ENCODE measurements at regions not wholly inside any gene's neighbourhood (a gene's known extent, or its start where the extent isn't known, plus 50 kb on each side); places are given as distances from the start of the nearest gene placed in this dataset.

DNA sequence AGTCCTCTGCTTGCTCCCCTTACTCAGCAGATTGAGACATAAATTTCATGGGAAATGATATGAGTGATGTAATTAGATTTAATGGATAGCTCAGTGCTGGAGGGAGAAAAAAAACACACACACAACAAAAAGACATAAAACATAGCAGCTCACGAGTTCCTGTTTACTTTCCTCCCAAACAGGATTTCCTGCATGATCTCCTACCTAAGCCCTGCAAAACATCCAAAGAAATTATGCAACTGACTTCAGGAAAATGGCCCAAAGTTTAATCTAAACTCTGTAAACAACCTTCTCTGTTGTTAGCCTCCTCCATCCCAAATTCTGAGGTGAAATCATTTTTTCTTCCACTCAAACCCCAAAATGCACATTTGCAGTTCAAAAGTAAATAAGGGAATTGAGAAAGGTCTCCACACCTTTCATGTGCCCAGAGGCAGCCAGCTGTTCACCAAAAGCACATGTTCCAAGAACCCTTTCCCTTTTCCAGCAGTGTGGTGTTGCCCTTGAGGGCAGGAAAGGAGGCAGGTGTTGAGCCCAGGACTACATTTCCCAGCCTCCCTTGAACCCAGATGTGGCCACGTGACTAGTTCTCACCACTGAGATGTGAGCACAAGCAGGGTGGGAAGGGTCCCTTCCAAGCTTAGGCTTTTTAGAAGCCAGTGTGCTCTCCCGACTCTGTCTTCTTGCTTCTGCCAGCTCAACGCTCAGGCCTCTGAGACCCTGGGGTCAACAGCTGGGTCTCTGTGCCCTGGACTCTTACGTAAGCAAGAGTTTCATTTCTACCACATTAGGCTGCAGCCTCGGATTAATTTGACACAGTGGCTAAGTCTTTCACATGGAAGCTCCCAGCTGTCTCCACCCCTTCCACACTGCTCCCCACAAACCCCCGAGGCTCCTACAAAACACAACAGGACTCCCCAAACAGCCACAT lies 301.2 kb downstream of the CTTN start:
- FAIRE-seq: no peak
- DNase-seq (ENCODE audit: low spot score): no peak

DNA sequence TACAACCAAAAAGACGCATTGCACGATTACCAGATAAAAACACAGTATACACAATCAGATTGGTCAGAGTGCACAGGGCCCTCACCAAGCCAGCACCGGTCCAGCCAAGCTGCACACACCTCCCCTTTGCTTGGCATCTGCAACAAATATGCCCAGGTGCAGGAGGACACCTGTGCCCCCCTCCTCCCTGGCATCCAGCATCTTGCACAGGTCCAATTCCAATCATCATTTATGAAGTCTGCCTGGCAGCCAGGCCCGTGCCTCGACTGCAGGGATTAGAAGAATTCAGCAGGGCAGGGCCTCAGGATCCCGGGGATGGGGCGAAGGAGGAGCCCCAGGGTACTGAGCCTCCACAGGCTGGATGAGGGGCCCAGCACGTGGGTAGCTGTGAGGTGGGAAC lies 302.1 kb downstream of the CTTN start:
- no peak for FAIRE-seq
- DNase-seq (ENCODE audit: low spot score): no peak

- no peak for DNase-seq (ENCODE audit: low spot score)
- no peak for FAIRE-seq
Measured at GRCh38 chr11:70700871-70701270, 302.5 kb downstream of the CTTN start.

GRCh38 chr11:70702040-70702648 lies 303.8 kb downstream of the CTTN start:
- no peak for FAIRE-seq
- no peak for DNase-seq (ENCODE audit: low spot score)

GRCh38 chr11:70703141-70704064 lies 305.1 kb downstream of the CTTN start:
- no peak for FAIRE-seq
- no peak for DNase-seq (ENCODE audit: low spot score)

DNA sequence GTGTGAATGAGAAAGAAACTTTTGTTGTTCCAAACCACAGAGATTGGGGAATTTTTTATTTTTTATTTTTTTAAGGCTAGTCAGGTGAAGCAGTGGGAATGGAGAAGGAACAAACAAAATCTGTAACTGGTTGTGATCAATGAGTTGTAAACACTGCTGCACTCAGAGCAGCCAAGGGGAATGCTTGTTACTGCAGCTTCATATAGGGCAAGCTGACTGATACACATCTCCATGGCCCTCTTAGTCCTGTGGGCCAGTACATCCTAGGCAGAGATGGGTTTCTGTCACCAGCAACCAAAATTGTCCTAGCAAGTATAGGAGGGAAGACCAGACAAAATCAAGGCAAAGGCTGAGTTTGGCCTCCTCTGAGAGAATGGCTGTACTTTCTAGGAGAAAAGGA lies 306.8 kb downstream of the CTTN start:
- FAIRE-seq (no peak), DNase-seq (ENCODE audit: low spot score) (no peak)

DNA sequence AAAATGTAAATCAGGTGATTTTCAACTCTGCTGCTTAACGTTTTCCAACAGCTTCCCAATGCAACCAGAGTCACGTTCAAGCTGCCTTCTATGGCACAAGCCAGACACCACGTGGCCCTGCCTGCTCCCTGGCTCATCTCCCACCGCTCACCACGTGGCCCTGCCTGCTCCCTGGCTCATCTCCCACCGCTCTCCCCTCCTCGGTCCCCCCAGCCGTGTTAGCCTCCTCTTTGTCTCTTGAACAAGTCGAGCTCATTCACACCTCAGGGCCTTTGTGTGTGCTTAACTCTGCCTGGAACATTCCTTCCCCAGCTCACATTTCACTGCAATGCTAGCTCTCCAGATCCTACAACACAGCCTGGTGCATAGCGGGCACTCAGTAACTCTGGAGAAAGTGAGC lies 307.6 kb downstream of the CTTN start:
- no peak for DNase-seq (ENCODE audit: low spot score)
- no peak for FAIRE-seq

GRCh38 chr11:70707821-70708220 lies 309.5 kb downstream of the CTTN start:
- no peak for DNase-seq (ENCODE audit: low spot score)
- FAIRE-seq: no peak

DNA sequence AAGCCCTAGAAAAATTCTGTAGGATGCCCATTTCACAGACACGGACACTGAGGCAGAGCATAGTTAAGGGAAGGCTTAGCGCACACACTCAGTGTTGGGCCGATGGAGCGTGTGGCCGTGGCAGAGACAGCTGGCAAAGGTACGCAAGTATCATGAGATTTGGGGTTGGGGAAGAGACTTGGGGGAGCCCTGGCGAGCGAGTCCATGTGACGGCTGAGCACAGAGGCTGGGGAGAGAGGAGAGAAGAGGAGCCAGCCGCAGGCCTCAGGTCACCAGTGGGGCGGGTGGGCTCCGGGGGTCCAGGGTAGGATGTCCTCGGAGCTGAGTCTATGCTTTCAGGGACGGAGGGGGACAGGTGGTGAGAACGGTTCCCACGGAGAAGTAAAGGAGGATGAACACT lies 311.3 kb downstream of the CTTN start:
- FAIRE-seq: no peak
- no peak for DNase-seq (ENCODE audit: low spot score)

DNA sequence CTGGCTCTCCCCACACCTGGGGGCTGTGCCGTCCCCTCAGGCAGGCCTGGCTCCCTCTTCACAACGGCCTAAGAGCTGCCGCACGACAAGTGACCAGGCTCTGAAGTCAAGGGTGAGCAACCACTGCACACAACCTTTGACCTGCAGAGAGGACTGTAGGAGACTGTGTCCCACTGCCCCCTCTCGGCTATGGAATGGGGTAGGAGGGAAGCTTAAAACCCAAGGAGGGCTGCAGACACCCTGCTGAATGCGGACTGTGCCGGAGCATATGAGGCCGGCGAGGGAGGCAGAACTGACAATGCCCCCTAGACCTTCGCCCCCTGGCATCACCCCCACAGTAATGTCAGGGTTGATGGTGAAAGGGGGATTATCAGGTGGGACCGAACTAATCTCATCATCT lies 311.9 kb downstream of the CTTN start:
- DNase-seq (ENCODE audit: low spot score): no peak
- FAIRE-seq: no peak

DNA sequence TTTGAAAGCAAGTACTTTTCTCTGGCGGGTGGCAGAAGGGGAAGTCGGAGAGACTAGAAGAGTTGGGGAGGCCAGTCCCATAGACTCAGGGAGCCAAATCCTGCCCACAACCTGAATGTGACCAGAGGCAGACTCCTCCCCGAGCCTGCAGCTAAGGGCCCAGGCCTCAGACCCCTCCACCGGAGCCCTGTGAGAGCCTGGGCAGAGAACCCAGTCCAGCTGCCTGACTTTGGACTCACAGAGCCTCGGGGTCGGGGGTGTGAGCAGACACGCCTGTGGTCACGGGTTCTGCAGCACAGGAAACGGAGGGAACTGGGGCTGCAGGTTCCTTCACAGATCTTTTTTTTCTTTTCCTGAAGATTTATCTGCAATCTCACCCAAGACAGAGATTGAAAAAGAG lies 312.3 kb downstream of the CTTN start:
- DNase-seq (ENCODE audit: low spot score) (no peak), FAIRE-seq (no peak)

DNA sequence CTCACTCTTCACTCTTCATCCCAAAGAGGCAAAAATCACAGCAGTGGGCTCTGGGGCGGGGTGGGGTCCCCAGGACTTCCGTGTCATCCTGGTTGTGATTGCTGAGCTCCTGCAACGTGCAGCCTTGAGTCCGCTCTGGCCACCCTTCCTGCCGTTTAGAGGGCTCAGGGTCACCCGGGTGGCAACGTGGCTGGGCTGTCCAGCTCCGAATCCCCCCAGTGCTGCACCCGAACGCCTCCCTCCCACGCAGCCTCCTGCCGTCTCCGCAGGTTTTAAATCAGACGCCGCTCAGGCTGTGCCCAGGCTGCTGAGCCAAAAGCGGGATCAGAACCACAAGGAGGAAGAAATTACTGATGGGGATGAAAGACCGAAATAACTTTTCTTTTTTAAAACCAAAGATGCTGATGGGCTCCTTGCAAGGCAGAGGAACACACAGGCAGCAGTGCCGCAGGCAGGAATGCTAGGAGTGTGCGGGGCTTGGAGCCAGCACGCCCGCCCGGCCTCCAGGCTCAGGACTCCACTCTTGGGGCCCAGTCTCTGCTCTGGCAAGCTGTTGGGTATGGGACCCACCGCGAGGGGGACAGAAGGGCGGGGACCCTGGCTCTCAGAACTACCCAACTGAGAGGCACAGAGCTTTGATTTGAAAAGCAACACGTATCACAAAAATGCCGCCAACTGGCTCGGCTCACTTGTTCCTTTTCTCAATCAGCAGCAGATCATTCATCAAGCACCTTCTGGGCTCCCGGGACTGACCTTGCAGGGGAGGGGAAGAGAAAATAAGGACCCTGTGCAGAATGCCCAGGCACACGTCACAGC lies 313.0 kb downstream of the CTTN start:
- no peak for FAIRE-seq
- no peak for DNase-seq (ENCODE audit: low spot score)

- DNase-seq (ENCODE audit: low spot score) (no peak), FAIRE-seq (no peak)
Measured at GRCh38 chr11:70711911-70712185, 313.5 kb downstream of the CTTN start.

GRCh38 chr11:70712471-70712870 lies 314.1 kb downstream of the CTTN start:
- no peak for DNase-seq (ENCODE audit: low spot score)
- no peak for FAIRE-seq

DNA sequence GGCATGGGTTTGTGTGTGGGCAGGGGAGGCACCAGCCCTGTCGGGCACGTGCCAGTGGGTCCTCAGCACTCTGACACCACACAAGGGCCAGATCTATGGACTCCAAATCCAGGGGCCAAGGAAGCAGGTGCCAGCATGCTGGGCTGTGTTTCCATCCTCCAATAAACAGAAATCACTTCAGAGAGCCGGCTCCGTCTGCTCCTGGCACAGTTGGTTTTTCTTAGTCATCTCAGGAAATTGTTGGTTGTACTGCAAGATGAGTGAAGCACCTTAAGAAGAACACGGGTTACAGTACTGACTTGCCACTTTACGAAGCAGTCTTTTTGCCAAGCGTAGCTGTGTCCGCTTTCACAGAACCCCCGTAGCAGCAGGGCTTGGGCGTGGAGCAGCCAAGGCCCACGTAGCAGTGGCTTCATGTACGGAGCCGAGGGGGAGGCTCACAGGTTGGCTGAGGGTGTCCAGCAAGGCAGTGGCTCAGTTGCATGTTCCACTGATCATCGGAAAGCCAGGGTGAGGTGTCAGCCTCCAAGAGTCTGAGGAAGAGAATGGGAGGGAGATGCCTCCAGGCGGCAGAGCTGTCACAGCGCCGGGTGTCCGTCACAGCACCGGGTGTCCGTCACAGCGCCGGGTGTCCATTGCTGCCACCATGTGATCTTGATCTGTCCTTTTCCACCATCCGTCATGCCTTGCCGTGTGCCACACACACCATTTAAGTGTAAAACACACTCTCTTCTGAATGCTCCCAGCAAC lies 314.9 kb downstream of the CTTN start:
- DNase-seq (ENCODE audit: low spot score) (no peak), FAIRE-seq (no peak)

GRCh38 chr11:70713988-70714665 lies 315.8 kb downstream of the CTTN start:
- no peak for FAIRE-seq

DNA sequence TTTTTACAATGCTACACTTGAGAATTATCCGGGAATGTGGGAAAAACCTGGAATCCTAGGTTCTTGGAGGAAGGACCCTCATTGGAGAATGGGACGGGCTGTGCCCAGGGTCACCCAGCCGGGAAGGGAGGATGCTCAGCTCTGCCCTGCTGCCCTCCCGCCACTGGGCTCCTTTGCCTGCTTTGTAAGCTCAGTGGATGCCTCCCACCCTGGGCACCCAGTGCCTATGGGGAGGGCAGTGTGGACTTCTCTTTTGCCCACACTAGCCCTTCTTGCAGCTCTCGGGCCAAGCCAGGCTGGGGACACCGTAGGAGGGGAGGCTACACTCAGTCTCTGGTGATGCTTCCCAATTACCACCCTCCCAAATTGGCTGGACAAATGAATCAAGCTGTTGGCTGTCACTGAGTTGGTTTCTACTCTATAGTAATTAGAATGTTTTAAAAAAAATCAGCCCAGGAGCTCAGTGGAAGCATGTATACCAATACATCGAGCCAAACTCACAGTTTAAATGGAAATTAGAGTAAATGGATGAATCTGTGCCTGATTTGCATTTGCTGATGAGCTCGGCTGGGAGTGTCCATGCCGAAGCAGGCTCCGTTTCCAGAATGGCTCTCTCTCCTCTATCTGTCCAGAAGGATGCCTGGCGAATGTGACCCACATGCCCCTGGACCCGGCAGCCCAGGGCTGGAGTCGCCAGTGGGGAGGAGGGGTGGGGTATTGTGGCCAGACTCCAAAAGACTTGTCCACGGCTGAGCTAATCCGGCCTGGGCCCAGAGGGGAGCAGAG lies 317.0 kb downstream of the CTTN start:
- FAIRE-seq (no peak), DNase-seq (ENCODE audit: low spot score) (no peak)

More at GRCh38 chr11:70713988-70714665, 315.8 kb downstream of the CTTN start:
- DNase-seq (ENCODE audit: low spot score): no peak

GRCh38 chr11:70716216-70716615 lies 317.9 kb downstream of the CTTN start:
- FAIRE-seq: no peak

More at GRCh38 chr11:70716216-70716615, 317.9 kb downstream of the CTTN start:
- no peak for DNase-seq (ENCODE audit: low spot score)
